SK-MEL-5 (cell line): ENCODE measurements at regions not wholly inside any gene's neighbourhood (a gene's known extent, or its start where the extent isn't known, plus 50 kb on each side); places are given as distances from the start of the nearest gene placed in this dataset.

Source experiments
- DNase-seq: peaks from one replicate; pipeline ENCODE4 v3.0.0-alpha.2; 2016; ENCODE audit warnings: low read depth, low spot score
- in situ Hi-C: cut with HindIII; loops from 2 replicates; pipeline ENCODE4 v1.10.0; 2016; ENCODE audit warnings: low sequenced_read_pairs, high pct_unique_total_duplicates, low pct_unique_long_range_greater_than_20kb

DNA sequence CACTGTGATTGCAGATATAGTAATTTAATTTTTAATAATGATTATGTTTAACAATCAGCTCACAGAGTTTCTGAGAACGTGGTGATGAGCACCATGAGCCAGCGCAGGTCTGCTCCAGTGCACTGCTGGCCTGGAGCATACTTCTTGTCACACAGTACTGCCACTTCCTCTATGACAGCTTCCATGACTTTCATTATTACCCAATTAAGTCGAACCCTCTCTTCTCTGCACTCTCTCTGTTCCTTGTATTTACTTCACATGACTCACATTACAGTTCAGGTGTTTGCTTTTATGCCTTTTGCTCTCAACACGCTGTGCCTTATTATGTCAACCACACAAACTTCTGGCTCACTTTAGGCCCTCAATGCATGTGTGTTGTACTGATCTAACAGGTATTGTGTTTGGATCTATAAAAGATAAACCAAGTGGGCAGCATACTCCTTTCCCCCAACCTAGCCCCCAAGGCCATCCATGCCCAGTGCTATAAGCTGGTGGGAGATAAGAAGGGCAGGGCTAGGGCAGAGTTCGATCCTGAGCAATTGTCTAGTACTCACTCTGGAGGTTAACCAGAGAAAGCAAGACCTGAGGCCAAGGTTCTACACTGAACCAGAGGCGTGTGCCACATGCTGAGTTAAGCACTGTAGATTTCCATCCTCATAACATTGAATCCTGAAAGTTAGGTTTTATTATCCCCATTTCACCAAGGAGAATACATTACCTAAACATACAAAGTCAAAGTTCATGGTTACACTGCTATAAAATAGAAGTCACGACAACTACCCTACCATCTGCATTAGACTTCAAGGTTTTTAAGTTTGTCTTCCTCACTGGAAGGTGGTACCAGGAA is 356.5 kb downstream of the INSC start:
- no peak for DNase-seq
- in situ Hi-C loops, result no loop called here

DNA sequence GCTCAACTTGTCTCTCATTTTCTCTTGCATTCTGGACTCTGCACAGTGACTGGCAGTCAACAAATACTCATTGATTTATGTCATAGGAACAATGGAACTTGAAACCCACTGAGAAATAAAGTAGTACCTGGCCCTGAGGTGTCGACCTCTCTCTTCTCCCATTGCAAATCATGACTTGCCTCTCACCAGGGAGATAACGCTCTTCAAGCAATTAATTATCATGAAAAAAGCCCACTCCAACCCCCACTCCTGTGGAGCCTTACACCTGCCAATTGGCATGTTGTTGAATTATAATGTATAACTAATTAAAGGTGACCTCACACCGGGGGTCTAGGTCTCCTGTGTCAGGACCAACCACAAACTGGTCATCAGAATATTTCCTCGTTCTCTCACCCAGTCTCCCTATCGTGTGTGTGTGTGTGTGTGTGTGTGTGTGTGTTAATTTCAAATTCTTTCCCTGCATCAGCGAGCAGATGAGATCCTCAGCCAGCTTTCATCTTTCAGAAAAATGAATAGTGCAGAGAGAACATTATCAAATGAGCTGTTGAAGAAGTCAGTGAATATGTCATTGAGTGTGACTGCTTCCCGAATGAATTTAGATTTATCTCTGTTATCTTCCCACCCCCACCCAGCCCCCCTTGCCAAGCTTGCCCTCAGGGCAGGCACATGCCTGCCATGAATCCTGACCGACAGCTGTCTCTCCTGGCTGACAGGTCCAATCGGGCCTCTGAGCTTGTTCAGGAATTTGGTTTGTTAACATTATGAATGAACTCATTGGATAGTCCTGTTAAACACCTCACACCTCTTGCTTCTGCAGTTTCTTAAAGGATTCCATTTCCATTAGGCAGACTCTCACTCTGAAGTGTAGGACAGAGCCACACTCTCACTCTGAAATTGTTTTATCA is 357.4 kb downstream of the INSC start:
- DNase-seq, result no peak
- in situ Hi-C loops, result no loop called here

DNA sequence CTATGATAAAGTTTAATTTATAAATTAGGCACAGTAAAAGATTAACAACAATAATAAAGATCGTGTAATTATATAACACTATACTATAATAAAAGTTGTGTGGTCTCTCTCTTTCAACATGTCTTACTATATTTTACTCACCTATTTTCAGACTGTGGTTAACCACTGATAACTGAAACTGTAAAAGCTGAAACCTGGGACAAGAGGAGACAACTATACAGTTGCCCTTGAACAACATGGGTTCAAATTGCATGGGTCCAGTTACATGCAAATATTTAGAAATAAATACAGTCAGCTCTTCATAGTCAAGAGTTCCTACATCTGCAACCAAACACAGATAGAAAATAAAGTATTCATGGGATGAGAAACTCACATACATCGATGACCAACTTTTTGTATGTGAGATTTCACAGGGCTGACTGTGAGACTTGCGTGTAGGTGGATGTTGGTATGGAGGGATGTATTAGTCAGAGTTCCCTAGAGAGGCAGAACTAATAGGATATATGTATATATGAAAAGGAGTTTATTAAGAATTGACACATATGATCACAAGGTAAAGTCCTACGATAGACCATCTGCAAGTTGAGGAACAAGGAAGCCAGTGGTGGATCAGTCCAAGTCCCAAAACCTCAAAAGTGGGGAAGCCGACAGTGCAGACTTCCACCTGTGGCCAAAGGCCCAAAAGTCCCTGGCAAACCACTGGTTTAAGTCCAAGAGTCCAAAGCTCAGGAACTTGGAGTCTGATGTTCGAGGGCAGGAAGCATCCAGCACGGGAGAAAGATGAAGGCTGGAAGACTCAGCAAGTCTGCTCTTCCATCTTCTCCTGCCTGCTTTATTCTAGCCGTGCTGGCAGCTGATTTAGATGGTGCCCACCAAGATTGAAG is 359.5 kb downstream of the INSC start:
- no peak for DNase-seq
- in situ Hi-C loops, result no loop called here

DNA sequence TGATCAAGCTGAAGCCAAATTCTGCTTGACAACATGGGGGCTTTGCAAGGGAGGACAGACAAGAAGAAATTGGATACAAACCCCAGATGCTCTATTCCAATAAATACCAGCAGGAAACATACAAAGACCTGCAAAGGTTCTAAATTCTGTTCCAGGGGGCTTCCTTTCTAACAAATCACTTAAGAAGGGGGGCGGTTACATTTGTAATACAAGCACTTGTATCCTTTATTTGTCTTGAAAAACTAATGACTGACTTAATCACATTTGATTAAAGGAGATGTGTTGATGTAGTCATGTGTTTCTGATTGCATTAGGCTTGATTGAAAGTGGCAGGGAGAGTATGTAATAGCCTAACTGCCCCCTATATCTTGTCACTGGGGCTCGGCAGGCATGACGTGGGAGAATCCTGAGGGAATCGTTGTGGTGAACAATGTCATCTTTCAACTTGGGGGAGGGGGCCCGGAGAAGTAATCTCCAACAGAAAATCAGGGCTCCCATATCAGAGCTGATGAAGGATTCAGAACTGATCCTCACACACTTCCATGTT is 361.7 kb downstream of the INSC start:
- no peak for DNase-seq
- in situ Hi-C loops, result no loop called here

DNA sequence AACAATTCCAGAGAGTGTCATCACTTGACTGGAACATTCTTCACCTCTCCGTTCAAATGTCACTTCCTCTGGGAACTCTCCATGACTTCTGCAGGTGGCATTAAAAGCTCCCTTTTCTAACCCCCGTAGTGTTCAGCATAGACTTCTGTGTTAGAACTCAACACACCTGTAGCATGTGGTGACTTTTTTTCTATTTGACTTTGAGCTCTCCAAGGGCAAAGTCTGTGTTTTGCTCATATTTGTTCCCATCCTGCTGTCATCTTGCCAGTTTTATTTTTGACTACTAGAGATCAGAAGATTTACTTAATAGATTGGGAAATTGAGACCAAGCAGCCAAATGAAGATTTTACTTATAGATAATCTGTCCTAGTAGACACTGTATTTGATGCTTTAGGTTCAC is 367.1 kb downstream of the INSC start:
- in situ Hi-C loops, result no loop called here
- no peak for DNase-seq

DNA sequence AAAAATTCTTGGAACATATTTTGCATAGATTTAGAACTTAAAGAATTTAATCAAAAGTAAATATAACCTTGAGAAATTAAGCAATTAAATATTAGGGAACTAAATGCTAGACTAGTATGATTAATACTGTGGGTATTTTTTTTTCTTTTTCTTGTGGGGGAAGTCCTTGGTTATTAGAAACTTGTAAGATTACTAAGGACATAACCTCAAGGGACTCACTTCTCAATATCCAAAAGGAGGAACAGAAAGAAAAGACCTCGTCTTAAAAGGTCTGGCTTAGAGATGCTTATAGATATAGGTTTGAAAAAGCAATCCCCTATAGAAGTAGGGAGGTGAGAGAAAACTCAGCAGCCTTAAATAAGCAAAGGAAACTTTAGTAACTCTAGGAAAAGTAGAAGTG is 368.5 kb downstream of the INSC start:
- in situ Hi-C loops, result no loop called here
- DNase-seq, result no peak

DNA sequence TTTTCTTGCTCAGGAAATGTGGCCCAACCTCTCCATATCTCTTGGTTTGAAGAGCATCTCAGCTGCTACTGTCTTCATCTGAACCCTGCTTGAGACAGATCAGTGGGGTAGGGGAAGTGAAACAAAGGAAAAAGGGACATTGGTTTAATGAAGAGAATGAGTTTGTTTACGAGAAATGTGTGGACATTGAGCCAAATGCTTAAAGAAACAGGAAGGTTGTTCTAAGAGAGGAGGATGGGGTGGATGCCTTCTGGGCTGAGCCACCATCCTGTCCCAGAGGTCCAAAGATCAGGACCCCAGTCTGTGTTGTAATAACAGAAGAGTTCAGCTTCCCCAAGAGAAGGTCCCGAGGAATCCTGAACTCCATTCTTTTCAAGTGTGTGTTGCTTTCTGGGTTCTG is 369.7 kb downstream of the INSC start:
- in situ Hi-C loops, result no loop called here
- DNase-seq, result no peak

DNA sequence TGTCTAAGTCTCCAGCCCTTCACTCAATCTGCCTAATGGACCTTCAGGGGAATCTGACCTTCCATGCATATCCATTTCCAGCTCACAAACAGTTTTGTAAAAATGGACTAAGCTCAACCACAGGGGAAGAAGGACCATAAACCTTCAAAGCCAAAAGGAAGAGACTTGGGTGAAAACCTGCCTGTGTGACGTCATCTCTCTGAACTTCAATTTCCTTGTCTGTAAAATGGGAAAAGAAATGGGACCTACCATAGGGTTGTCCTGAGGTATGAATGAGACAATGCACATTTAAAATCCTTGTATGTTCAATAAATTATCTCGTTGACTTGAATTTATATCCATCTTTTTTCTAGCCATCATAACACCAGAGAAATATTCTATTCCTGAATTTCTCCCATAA is 370.7 kb downstream of the INSC start:
- DNase-seq, result no peak
- in situ Hi-C loops, result no loop called here

DNA sequence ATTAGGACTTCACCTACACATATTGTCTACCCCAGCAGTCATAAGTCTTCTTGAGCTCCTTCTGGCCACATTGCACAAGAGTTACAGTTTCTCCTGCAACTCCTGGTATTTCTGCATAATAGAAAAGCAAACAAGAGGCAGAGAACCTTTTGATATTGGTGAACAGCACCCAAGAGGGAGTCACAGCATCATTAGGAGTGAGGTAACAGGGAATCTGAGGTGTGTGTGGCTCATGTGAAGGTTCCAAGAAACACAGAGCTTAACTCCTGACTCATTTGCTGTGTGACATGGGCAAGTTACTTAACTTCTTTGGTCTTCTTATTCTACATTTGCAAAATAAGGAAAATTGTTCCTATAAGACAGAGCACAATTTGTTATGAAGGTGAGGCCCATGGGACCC is 374.6 kb downstream of the INSC start:
- no peak for DNase-seq
- in situ Hi-C loops, result no loop called here

DNA sequence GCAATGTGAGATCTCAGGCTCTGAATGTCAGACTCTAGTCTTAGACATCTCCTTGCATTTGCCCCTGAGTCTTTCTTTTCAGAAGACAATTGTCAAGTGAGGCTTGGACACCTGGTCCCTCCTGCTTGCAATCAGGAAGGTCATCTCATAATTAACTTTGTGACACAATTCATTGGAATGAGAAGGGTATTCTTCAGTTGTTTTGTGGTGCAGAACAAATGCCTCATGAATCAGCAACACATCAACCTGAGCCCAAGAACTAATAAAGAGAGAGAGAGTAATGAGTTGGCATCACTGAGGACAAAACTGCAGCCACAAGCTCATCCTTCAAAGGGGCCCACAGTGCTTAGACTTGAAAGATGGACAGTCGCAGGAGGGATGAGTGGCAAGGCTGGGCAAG is 375.8 kb downstream of the INSC start:
- no peak for DNase-seq
- in situ Hi-C loops, result no loop called here

DNA sequence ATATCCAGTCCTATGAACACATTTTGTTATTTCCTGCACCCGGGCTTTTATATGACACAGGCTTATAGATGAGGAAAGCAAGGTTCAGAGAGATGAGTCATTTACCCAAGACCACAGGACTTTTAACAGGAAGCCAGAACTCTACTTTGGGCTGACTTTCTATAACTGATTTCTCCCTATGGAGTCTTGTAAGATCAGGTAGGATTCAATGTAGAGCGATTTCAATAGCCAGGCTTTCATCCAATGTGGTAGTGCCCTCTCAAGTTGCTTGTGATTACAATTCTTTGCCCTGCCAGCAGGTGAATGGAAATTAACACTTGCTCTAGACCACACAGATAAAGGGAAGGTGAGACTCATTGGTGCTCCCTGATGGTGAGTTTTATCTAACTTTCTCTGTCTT is 378.3 kb downstream of the INSC start:
- peak; percentile 26 for DNase-seq
- in situ Hi-C loops, result no loop called here

DNA sequence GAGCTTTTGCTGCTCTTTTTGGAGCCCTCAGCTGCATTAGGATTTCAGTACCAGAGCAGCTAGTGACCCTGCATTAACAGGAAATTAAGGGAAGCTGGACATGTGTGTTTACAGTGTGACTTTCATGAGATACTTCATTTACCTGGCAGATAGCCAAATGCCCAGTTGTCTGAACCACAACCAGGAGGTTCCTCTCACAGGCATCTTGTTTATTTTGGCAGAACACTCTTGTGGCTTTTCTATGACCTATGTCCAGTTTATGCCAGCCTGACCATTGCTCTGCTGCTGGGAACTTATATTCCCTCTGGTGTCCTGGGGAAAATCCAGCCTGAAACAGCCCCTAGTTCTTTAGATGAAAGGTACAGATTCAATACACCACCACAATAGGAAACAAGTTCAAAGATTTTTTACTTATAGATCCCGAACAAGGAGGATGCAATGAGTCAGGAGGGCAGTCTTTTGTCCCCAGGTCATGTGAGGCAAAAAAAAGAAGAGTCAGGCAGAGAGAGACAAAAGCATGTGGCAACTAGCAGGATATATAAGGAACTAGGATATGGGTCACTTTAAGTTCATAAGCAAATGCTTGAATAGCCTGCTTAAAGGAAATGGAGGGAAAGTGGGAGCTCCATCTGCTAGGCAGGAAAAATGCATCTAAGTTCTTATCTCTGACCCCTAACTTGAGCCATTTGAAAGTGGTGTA is 379.3 kb downstream of the INSC start:
- in situ Hi-C loops, result no loop called here
- peak; percentile 22 for DNase-seq

DNA sequence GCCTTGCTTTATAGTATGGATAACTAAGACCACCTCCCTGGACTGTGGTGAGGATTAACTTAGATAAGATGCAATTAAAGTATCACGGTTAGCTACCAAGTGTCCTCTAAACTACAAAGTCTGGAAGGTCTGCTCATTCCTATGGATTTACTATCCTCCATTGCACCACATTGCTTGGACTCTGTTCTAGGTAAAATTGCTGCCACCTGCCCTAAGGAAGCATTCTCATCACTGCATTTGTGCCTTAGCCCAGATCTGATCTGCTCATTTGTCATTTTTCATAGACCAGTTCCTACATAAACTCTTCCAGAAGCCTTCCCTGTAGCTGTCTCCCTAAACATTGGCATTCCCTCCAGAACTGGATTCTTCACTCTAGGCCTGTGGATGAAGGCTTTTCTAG is 380.0 kb downstream of the INSC start:
- DNase-seq, result no peak
- in situ Hi-C loops, result no loop called here

DNA sequence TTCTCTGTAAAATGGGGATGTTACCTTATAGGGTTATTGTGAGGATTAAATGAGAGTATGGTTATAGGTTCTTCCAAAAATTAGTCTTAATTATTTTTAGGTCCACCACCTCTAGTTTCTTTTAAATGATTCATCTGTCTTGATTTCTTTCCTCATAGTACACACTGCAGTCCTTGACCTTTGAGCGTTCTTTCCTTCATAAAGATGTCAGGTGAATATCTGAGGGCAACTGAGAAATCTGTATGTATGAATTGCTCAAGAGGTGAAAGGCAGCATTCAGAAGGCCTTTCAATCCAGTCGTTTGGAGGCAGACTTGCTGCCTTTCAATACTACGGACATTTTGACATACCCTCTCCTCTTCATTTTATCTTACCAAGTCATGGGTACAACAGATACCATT is 380.7 kb downstream of the INSC start:
- in situ Hi-C loops, result no loop called here
- no peak for DNase-seq

DNA sequence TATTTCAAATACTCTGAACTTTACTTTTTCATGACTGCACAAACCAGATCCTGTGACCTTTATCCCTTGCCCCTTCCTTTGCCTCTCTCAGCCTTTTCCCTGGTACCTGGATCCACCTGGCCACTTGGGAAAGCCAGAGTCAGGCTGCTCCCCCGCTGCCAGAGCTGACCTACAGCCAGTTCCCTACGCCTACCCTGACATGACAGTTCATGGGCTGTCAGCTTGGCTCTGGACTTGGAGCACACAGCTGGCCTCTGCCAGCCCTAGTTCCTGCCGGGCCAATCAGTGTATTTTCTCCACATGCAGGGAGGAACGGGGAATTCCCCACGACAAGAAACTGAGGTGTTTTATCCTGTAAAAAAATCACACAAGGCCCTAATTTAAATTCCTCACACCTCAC is 382.6 kb downstream of the INSC start:
- DNase-seq, result no peak
- in situ Hi-C loops, result no loop called here

DNA sequence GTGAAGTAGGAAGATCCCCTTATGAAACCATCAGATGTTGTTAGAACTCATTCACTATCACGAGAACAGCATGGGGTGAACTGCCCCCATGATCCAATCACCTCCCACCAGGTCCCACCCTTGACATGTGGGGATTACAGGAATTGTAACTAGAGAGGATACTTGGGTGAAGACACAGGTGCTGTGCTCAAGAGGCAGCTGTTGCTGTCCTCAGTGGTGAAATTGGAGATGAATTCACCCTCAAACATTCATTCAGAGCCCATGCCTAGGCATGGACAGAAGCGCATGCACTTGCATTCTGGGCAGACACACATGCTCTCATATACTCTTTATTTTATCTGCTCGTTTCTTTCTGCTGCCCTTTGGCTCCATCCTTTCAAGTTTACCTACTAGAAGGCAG is 385.0 kb downstream of the INSC start:
- DNase-seq, result no peak

DNA sequence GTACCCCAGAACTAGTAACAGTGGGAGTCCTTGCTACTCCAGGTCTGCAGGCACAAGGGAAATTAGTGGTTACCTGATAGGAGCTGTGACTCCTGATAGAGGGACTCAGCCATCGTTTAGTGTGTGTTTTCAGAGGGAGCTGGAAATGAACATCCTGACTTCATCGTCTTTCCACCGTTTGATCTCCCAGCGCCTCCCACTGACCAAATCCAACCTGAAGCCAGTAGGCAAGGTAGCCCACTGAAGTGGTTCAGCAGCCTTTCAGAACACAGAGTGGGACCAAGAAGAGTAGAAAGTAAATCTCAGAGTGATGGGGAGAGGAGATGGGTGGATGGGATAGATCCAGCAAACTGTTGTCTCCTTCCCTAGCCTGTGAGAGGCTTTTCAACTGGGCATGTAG is 385.9 kb downstream of the INSC start:
- in situ Hi-C loops, result no loop called here
- DNase-seq, result peak; percentile 29

More for the DNA sequence above, 385.0 kb downstream of the INSC start:
- in situ Hi-C loops, result no loop called here
